MV-4-11 (cell line): ENCODE measurements at regions not wholly inside any gene's neighbourhood (a gene's known extent, or its start where the extent isn't known, plus 50 kb on each side); places are given as distances from the start of the nearest gene placed in this dataset.
"Not testable (repeated sequence)": the region's sequence is repeated elsewhere in the genome, so short reads cannot be mapped to it uniquely, and the experiment has no call there.

Experiments
- DNase-seq: peaks from one replicate; lab custom pipeline; 2025; lab: John Stamatoyannopoulos, UW

- no peak for DNase-seq
Observed at GRCh38 chr3:196147116-196147515, 64.1 kb downstream of the ZDHHC19 start.

- DNase-seq, result no peak
Observed at GRCh38 chr3:196145468-196146262, 63.8 kb upstream of the TFRC start.

GRCh38 chr3:196144383-196145105, 62.7 kb upstream of the TFRC start:
- DNase-seq, result no peak

GRCh38 chr3:196143708-196144382, 62.0 kb upstream of the TFRC start:
- no peak for DNase-seq

- DNase-seq, result no peak
Observed at GRCh38 chr3:196142202-196142956, 60.5 kb upstream of the TFRC start.

GRCh38 chr3:196141866-196142201, 59.9 kb upstream of the TFRC start:
- DNase-seq, result no peak

GRCh38 chr3:196141052-196141865, 59.4 kb upstream of the TFRC start:
- DNase-seq, result peak; percentile 84

- no peak for DNase-seq
Observed at GRCh38 chr3:196140224-196140623, 58.3 kb upstream of the TFRC start.

GRCh38 chr3:196139281-196139680, 57.4 kb upstream of the TFRC start:
- DNase-seq, result no peak

GRCh38 chr3:196138482-196139254, 56.8 kb upstream of the TFRC start:
- no peak for DNase-seq

- DNase-seq, result not testable (repeated sequence)
Observed at GRCh38 chr3:196136640-196136989, 54.7 kb upstream of the TFRC start.

GRCh38 chr3:196135693-196136639, 54.1 kb upstream of the TFRC start:
- no peak for DNase-seq

GRCh38 chr3:196134691-196135090, 52.8 kb upstream of the TFRC start:
- no peak for DNase-seq

GRCh38 chr3:196133869-196134268, 52.0 kb upstream of the TFRC start:
- DNase-seq, result not testable (repeated sequence)

GRCh38 chr3:196131921-196132320, 50.0 kb upstream of the TFRC start:
- no peak for DNase-seq
